Activated naive CD8-positive, alpha-beta T cell treated with anti-CD3 and anti-CD28 coated beads, Interleukin-2, amount 10 ng/mL, durations not matched to agents 7 days and 5 days (primary cell): ENCODE measurements at regions not wholly inside any gene's neighbourhood (a gene's known extent, or its start where the extent isn't known, plus 50 kb on each side); places are given as distances from the start of the nearest gene placed in this dataset.

Experiments used
- ATAC-seq: fragments of 150-1000 bp; cut with Tn5 transposase; one replicate; pipeline ENCODE4 v1.10.0; 2021; ENCODE audit warnings: low read depth, moderate library complexity
- POLR2A ChIA-PET: fragments of 350-600 bp; sonication (Branson Sonifier 250); formaldehyde crosslinking; loops from one replicate; lab custom pipeline; 2021; ENCODE audit warnings: antibody characterized with exemption; lab: Charles Lee
- DNase-seq: peaks from one replicate; pipeline ENCODE4 v3.0.0; 2021
- H3K27ac Mint-ChIP-seq: one replicate; pipeline ENCODE4 v1.8.0; 2022; ENCODE audit warnings: mild to moderate bottlenecking, mixed read lengths
- H3K27me3 Mint-ChIP-seq: one replicate; pipeline ENCODE4 v1.8.0; 2022; ENCODE audit warnings: mild to moderate bottlenecking, moderate library complexity, mixed read lengths
- H3K36me3 Mint-ChIP-seq: one replicate; pipeline ENCODE4 v1.8.0; 2021; ENCODE audit warnings: mild to moderate bottlenecking, mixed read lengths
- H3K4me1 Mint-ChIP-seq: one replicate; pipeline ENCODE4 v1.8.0; 2021; ENCODE audit warnings: mixed read lengths
- H3K4me3 Mint-ChIP-seq: one replicate; pipeline ENCODE4 v1.8.0; 2022; ENCODE audit warnings: mild to moderate bottlenecking, moderate library complexity, mixed read lengths
- H3K9me3 Mint-ChIP-seq: one replicate; pipeline ENCODE4 v1.8.0; 2021; ENCODE audit warnings: mixed read lengths

DNA sequence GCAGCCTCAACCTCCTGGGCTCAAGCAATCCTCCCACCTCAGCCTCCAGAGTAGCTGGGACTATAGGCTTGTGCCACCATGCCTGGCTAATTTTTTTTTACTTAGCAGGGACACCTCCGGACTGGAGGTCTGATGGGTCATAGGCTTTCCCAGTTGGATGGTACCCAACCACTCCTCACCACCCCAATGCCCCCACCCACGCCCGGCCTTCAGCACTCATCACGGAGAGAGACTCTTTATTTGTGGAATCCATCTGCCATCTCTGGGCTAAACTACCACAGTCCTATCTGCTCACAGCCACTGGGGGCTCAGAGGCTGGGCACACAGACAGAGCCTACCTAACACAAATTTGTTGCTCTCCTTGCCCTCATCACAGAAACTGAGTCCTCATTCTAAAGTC is 58.3 kb upstream of the STXBP1 start:
- no peaks in the 10 kb centered on the region for H3K9me3 Mint-ChIP-seq
- peak overlapping the region; percentile 81 for H3K27ac Mint-ChIP-seq
- H3K27me3 Mint-ChIP-seq: no peaks in the 10 kb centered on the region
- H3K36me3 Mint-ChIP-seq: peaks cover 26% of the 10 kb centered on the region
- ATAC-seq (no peak), DNase-seq (no peak)
- POLR2A ChIA-PET: interaction anchor here (1.2 kb wide), 1 partner anchor 16 kb away, joined by 8 read pairs; no protein-coding TSS in a partner anchor
- peaks cover 54% of the 10 kb centered on the region for H3K4me1 Mint-ChIP-seq
- no peak overlapping the region for H3K4me3 Mint-ChIP-seq

DNA sequence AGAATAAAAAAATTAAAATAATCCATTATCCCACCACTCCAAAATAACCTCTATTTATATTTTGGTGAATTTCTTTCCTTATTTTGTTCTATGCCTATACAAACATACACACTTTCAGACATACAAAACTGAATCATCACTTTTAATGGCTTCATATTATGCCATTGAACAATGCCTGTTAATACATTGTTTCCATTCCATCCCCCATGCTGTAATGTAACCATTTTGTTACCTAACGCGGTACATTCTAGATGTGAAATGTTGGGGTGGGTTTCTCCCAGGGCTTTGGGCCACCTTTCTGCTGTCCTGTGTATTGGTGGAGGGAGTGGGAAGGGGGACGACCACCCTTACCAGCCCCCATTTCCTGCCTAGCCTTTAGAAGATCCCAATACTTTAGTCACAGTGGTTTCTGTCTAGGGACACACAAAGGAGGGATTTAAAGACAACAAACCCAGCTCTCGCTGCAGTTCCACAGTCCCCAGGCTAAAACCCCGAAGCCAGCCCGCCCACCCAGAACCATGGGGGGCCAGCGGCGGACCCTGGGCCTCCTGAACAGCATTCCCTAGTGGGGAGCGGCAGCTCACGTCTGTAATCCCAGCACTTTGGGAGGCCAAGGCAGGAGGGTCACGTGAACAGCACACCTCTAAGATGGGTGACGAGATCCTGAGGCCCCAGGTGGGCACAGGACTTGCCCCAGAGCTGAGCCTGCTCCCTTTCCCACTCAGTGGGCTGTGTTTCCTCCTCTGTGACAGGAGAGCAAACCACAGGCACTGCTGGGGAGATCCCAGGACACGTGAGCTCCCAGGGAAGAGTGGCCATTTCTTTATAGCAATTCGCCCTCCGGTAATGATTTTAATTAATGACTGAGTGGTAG is 56.9 kb upstream of the STXBP1 start:
- Mint-ChIP-seq H3K27me3 (no peaks in the 10 kb centered on the region), H3K27ac (peak overlapping the region; percentile 94), H3K4me1 (peaks cover 58% of the 10 kb centered on the region), H3K4me3 (peak overlapping the region; percentile 85), H3K36me3 (peaks cover 24% of the 10 kb centered on the region), H3K9me3 (no peaks in the 10 kb centered on the region)
- POLR2A ChIA-PET: interaction anchor here (0.6 to 5.2 kb wide), 7 partner anchors 10 to 105 kb away, joined by 3 to 84 read pairs (median 5); partner anchors contain the start of genes LRSAM1 and RPL12
- ATAC-seq (no peak), DNase-seq (no peak)

DNA sequence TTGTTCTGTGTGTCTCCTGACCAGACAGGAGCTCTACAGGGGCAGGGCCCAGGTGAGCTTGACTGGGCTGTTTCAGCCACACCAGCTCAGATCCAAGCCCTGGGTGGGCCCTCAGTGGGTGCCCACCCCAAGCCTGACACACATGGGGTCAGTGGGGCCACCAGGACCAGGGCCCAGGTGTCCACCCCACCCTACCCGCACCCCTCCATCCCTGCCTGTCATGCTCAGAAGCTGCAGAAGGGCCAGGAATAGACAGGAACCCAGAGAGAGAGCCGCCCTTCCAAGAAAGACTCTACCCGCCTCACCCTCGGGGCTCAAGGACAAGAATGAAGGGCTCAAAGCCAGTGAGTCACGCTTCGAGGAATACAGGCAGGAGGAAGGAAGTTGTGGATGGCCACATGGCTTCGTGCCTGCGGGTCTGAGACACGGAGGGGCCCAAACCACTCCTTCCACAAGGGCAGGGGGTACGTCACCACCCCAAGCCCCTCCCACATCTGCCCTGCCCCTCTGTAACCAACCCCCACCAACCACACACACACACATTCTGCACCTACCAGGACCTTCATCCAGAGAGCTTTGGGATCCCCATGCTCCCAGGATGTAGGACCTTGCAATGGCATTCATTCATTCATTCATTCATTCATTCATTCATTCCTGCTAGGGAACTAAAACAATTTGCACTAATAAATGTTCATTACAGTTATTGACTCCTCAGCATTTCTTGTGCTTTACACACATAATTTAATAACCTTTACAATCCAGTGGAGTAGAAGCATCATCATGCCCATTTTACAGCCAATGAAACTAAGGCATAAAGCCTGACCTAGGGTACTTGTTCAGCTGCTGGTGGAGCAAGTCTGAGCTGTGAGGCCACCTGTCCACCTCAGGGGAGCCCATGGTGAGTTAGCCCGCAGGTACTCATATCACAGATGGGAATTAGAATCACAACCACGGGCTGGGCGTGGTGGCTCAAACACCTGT is 55.9 kb upstream of the STXBP1 start:
- H3K27ac Mint-ChIP-seq: peak overlapping the region; percentile 94
- peaks cover 65% of the 10 kb centered on the region for H3K4me1 Mint-ChIP-seq
- no peaks in the 10 kb centered on the region for H3K9me3 Mint-ChIP-seq
- peak; percentile 92 for ATAC-seq
- H3K27me3 Mint-ChIP-seq: no peaks in the 10 kb centered on the region
- POLR2A ChIA-PET: interaction anchor here (0.6 to 5.2 kb wide), 13 partner anchors 8 to 305 kb away, joined by 3 to 84 read pairs (median 3); partner anchors contain the start of genes LRSAM1, PTRH1, RPL12 and TOR2A
- DNase-seq: peak; percentile 80
- peaks cover 24% of the 10 kb centered on the region for H3K36me3 Mint-ChIP-seq
- peak overlapping the region; percentile 85 for H3K4me3 Mint-ChIP-seq

DNA sequence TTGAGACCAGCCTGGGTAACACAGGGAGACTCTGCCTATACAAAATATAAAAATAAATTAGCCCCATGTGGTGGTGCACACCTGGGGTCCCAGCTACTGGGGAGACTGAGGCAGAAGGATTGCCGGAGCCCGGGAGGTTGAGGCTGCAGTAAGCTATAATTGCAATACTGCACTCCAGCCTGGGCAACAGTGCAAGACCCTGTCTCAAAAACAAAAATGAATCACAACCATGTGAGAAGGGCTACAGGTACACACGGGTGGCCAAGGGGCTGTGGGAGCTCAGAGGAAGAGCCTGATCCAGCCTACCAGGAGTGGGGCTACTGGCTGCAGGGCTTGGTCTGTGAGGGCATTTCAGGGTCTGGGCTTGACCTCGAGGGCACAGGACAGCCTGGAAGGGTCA is 55.2 kb upstream of the STXBP1 start:
- no peak for ATAC-seq
- Mint-ChIP-seq H3K27me3 (no peaks in the 10 kb centered on the region), H3K36me3 (peaks cover 27% of the 10 kb centered on the region), H3K4me1 (peaks cover 69% of the 10 kb centered on the region), H3K9me3 (no peaks in the 10 kb centered on the region), H3K4me3 (peak overlapping the region; percentile 85), H3K27ac (peak overlapping the region; percentile 94)
- POLR2A ChIA-PET: interaction anchor here (0.6 to 5.2 kb wide), 11 partner anchors 9 to 305 kb away, joined by 3 to 84 read pairs (median 3); partner anchors contain the start of genes LRSAM1, PTRH1, RPL12 and TOR2A
- DNase-seq: no peak

DNA sequence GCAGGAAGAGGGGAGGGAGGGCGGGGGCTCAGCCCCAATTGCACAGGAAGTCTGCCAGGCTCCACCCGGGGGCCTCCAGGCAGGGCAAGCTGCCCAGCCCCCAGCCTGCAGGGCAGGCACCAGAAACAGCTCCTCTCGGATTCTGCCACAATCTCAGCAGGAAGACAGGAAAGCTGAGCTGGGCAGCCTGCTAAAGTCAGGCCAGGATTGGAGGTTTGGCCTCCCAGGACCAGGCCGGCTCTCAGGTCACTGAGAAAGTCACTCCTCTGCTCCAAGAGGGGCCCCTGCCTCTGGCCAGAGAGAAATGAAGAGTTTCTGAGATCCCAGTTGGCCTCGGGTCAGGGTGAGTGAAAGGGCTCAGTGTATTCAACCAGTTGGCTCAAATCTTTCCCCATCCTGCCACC is 54.6 kb upstream of the STXBP1 start:
- peak overlapping the region; percentile 85 for H3K4me3 Mint-ChIP-seq
- no peaks in the 10 kb centered on the region for H3K27me3 Mint-ChIP-seq
- peaks cover 72% of the 10 kb centered on the region for H3K4me1 Mint-ChIP-seq
- POLR2A ChIA-PET: interaction anchor here (1.3 to 5.2 kb wide), 6 partner anchors 10 to 304 kb away, joined by 3 to 84 read pairs (median 6); partner anchors contain the start of genes LRSAM1, PTRH1, RPL12 and TTC16
- H3K27ac Mint-ChIP-seq: peak overlapping the region; percentile 94
- peak; percentile 57 for DNase-seq
- peaks cover 27% of the 10 kb centered on the region for H3K36me3 Mint-ChIP-seq
- no peaks in the 10 kb centered on the region for H3K9me3 Mint-ChIP-seq
- peak; percentile 15 for ATAC-seq

DNA sequence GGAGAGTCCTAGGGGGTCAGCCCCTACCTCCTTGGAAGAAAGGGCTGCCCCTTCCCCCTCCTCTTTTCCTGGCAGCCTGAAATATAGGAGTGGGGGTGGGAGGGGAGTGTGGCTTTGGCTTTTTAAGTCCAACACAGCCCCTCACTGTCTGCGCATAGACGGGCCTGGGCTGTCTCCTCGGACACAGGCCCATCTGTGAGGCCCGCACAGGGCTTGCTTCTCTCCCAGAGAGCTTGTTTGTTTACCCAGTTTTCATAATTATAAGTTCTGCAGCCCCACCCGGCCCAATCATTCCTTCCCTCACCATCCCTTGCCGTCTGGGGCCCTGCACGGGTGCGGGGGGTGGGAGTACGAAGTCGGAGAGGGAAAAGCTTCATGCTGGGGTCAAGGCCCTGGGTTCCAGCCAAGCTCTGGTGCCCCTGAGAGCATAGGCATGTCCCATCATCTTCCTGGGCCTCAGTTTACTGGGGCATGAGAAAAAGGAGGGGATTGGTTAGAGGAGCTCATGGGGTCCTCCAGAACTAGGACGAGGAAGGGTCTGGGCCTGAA is 54.0 kb upstream of the STXBP1 start:
- H3K4me3 Mint-ChIP-seq: peak overlapping the region; percentile 85
- ATAC-seq: no peak
- no peaks in the 10 kb centered on the region for H3K27me3 Mint-ChIP-seq
- H3K4me1 Mint-ChIP-seq: peaks cover 77% of the 10 kb centered on the region
- POLR2A ChIA-PET: interaction anchor here (0.5 to 5.2 kb wide), 4 partner anchors 11 to 360 kb away, joined by 3 to 84 read pairs (median 11); partner anchors contain the start of genes LRSAM1 and RPL12
- DNase-seq: no peak
- no peaks in the 10 kb centered on the region for H3K9me3 Mint-ChIP-seq
- peaks cover 31% of the 10 kb centered on the region for H3K36me3 Mint-ChIP-seq
- H3K27ac Mint-ChIP-seq: peak overlapping the region; percentile 94

DNA sequence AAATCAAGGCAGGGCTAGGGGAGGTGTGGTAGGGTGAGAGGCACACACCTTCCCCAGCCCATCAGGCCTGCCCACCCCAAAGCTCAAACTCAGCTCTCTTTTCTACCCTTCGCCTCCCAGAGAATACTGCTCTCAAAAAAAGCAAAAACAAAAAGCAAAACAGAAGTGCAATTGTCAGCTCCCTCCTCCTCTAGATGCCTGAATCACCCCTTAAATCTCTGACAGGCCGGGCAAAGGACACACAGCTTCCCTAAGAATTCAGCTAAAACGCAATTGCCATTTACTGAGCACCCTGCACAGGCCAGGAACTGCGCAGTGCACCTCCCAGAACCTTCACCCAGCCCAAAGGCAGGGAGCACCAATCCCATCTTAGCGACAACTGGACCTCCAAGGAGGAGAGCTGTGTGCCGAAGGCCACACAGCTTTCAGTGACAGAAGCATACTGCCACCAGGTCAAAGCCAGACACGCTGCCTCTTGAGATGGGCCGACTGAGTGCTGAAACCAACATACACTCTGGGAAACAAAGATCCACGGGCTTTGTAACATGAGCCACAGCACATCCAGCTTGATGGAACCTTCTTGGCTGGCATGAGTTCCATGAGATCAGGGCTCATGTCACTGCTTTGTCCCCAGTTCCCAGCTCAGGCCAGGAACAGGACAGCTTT is 53.4 kb upstream of the STXBP1 start:
- peak overlapping the region; percentile 85 for H3K4me3 Mint-ChIP-seq
- peak overlapping the region; percentile 94 for H3K27ac Mint-ChIP-seq
- POLR2A ChIA-PET: interaction anchor here (0.5 to 5.2 kb wide), 5 partner anchors 10 to 359 kb away, joined by 3 to 84 read pairs (median 3); partner anchors contain the start of genes LRSAM1, RPL12 and TOR2A
- peaks cover 77% of the 10 kb centered on the region for H3K4me1 Mint-ChIP-seq
- H3K27me3 Mint-ChIP-seq: no peaks in the 10 kb centered on the region
- ATAC-seq (no peak), DNase-seq (no peak)
- H3K9me3 Mint-ChIP-seq: no peaks in the 10 kb centered on the region
- H3K36me3 Mint-ChIP-seq: peaks cover 31% of the 10 kb centered on the region

DNA sequence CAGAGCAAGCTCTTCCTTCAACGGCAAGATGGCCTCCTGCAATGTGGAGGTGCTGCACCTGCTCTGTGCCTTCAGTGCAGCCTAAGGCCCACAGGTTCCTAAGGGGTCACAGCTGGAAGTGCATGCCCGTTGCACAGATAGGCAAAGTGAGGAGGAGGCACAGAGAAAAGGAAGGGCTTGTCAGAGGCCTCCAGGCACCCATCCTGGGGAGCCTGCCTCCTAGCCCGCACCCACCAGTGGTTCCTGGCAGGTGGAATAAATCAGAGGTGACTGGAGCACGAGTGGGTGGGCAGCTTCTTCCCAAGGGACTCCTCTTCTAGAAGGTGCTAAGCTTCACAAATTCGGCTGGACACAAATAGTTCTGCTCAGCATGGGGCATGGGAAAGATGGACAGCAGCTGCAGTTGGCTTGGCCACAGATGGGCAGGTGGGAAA is 52.8 kb upstream of the STXBP1 start:
- ATAC-seq (no peak), DNase-seq (no peak)
- H3K4me1 Mint-ChIP-seq: peaks cover 71% of the 10 kb centered on the region
- H3K9me3 Mint-ChIP-seq: no peaks in the 10 kb centered on the region
- no peak overlapping the region for H3K4me3 Mint-ChIP-seq
- H3K36me3 Mint-ChIP-seq: peaks cover 29% of the 10 kb centered on the region
- no peaks in the 10 kb centered on the region for H3K27me3 Mint-ChIP-seq
- H3K27ac Mint-ChIP-seq: peak overlapping the region; percentile 94
- POLR2A ChIA-PET: interaction anchor here (0.8 to 5.2 kb wide), 4 partner anchors 9 to 176 kb away, joined by 3 to 84 read pairs (median 6); partner anchors contain the start of genes LRSAM1, RPL12 and TOR2A

DNA sequence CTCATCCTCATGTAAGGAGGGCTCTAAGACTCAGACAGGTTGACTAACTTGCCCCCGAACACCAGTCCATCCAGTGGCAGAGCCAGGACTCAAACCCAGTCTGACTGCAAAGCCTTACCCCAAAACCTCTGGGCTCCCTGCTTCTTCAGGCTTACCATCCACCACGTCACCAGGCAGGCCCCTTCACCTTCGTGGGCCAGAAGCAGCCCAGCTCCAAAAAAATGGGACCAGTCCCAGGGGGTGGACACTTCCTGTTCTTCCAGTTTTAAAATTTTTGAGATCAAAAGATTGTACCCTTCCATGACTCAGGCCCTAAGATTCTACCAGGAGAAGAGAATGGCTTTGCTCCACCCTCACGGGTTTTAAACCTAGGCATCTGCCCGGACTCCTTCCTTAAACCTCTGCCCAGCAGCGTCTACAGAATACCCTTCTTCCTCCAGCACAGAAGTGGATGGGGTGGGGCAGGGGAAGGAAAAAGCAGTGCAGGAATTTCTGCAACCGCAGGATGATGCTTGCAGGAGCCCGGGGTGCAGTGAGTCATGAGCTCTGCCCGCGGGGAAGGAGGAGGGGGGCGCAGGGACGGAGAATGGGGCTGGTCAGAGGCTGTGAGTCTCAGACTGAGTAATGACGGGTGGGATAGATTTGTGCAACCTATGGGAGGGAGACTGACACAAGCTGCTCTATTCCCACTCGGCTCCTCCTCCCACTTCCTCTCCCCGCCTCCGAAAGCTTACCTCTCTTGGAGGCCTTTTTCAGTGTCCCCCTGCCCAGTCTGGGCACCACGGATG is 50.4 kb upstream of the STXBP1 start:
- POLR2A ChIA-PET: interaction anchor here (2.0 kb wide), 1 partner anchor 8 kb away, joined by 6 read pairs; no protein-coding TSS in a partner anchor

More for the DNA sequence above, 50.4 kb upstream of the STXBP1 start:
- no peaks in the 10 kb centered on the region for H3K27me3 Mint-ChIP-seq
- peaks cover 33% of the 10 kb centered on the region for H3K36me3 Mint-ChIP-seq
- H3K4me1 Mint-ChIP-seq: peaks cover 59% of the 10 kb centered on the region
- ATAC-seq: no peak
- peak overlapping the region; percentile 3 for H3K4me3 Mint-ChIP-seq
- no peak for DNase-seq
- peak overlapping the region; percentile 60 for H3K27ac Mint-ChIP-seq
- no peaks in the 10 kb centered on the region for H3K9me3 Mint-ChIP-seq
